GM10266 (cell line): ENCODE measurements at regions not wholly inside any gene's neighbourhood (a gene's known extent, or its start where the extent isn't known, plus 50 kb on each side); places are given as distances from the start of the nearest gene placed in this dataset.

Source experiments
- DNase-seq: peaks from one replicate; pipeline ENCODE4 v3.0.0; 2012; ENCODE audit errors: extremely low spot score
- CTCF ChIP-seq: IDR thresholded peaks from 2 replicates; pipeline ENCODE4 v1.5.1; 2012; ENCODE audit warnings: mild to moderate bottlenecking, low read depth; ENCODE audit not compliant: control insufficient read depth, insufficient read depth; ENCODE audit errors: missing control alignments

GRCh38 chr2:2524348-2524941, 193.4 kb upstream of the MYT1L start:
- TF ChIP-seq CTCF, result no peak
- DNase-seq, result no peak

GRCh38 chr2:2523461-2524347, 192.6 kb upstream of the MYT1L start:
- DNase-seq, result no peak
- TF ChIP-seq CTCF, result no peak

GRCh38 chr2:2520401-2520811, 189.3 kb upstream of the MYT1L start:
- DNase-seq, result no peak
- no peak for TF ChIP-seq CTCF

- DNase-seq, result no peak
- no peak for TF ChIP-seq CTCF
Measured at GRCh38 chr2:2519381-2519780, 188.3 kb upstream of the MYT1L start.

- no peak for DNase-seq
- no peak for TF ChIP-seq CTCF
Measured at GRCh38 chr2:2517399-2517798, 186.3 kb upstream of the MYT1L start.

- DNase-seq, result no peak
- TF ChIP-seq CTCF, result no peak
Measured at GRCh38 chr2:2516386-2516785, 185.3 kb upstream of the MYT1L start.

GRCh38 chr2:2512931-2513330, 181.9 kb upstream of the MYT1L start:
- no peak for TF ChIP-seq CTCF
- no peak for DNase-seq
